NCI-H446 (cell line): ENCODE measurements at regions not wholly inside any gene's neighbourhood (a gene's known extent, or its start where the extent isn't known, plus 50 kb on each side); places are given as distances from the start of the nearest gene placed in this dataset.
A peak's percentile ranks its signal among the peaks of the same experiment; 100 is the strongest.
"Not testable (repeated sequence)": the region's sequence is repeated elsewhere in the genome, so short reads cannot be mapped to it uniquely, and the experiment has no call there.

Experiments used
- DNase-seq, 2 experiments: peaks; one replicate each; lab custom pipeline; 2025; lab: John Stamatoyannopoulos, UW

DNA sequence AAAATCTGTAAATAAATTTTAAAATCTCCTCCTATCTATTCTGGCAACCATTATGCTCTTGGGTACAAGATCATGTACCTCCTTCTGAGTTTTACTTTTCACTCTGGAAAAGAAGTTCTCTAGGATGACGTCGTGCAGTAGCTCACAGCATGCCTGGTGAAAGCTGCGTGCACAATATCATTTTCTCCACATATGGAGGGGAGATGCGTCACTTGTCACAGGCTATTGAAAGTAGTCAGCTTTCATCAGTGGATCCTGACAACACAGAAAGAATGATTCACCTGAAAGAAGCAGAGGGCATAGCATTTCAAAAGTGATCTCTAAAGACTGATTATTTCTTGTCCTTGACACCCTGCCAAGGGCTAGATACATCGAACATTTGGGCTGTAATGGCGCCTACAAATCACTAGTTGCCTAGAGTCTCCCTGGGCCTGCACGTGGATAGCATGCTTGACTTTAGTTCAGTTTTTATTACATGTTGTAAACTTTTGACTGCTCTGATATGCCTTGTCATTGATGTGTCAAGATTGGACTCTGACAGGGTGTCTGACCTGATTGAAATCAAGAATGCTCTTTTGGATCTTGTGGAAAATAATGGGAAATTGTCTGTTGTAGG is 1365.6 kb downstream of the OLFM4 start:
- DNase-seq: peak in 1 of 2 experiments; percentile 0

DNA sequence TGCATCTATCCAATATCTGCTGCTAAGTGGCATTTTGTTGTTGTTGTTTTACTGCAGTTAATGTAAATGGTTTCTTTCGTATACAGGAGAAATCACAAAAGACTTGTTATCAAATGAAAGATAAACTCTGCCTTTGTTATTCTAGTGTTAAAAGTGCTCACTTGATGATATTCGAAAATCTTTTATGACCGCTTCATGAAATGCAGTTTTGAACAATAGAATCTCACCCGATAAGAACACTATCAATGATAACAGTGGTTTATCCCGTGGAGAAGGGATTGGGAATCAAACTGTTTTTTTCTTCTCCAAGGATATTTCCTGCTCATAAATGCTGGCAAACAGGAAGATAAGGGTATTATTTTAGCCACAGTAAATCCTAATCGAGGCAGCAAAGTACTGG is 1366.3 kb downstream of the OLFM4 start:
- DNase-seq: no peak

DNA sequence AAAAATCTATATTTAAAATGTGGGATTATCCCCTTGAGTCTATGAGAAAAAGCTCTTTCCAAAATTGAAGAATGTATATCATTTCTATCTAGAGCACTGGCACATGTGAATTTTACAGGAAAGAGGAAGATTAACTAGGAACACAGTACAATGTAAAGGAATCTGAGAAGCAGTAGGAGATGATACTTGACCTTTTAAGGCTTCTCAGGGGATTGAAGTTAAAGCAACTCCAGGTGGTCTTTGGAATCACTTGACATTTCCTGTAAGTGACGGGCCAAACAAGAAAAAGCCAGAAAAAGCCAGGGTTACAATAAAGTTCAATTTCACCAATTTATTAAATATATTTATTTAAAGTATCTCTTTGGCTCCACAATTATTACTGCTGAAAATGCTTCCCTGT is 1373.9 kb downstream of the OLFM4 start:
- DNase-seq: no peak

DNA sequence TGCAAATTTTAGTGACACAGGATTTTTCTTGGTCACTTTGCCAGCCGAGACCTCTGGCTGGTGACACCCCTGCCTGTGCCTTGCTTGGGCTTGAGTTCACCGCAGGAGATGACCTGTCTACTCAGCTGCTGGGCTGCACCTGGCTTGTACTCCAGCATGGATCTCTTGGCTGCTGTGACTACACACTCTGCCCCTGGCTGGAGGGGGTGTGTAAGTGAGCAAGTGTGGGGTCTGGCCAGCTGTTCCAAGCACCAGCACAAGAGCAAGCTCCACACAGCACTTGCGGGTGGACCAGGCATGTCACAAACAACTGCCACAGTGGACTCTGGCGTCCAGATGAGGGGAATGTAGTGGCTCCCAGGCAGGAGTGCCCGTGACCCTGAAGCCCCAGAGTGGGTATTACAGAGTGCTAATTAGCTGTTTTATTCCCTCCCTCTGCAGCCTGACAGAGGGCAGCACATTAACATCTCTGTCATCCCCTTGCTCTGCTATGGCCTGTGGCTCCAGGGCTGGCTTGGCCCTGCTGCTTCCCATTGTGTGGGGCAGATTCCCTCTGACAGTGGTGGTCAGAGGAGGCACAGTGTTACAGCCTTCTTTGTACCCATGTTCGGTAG is 1387.2 kb downstream of the OLFM4 start:
- no peak for DNase-seq

DNA sequence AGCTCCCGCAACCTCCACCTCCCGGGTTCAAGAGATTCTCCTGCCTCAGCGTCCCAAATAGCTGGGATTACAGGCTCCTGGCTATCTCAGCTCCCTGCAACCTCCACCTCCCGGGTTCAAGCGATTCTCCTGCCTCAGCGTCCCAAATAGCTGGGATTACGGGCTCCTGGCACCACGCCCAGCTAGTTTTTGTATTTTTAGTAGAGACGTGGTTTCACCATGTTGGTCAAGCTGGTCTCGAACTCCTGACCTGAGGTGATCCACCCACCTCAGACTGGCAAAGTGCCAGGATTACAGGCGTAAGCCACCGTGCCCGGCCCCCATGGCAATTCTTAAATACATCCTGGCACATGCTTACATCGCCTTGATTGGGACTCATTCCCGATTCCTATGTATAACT is 1394.3 kb downstream of the OLFM4 start:
- not testable (repeated sequence) for DNase-seq

DNA sequence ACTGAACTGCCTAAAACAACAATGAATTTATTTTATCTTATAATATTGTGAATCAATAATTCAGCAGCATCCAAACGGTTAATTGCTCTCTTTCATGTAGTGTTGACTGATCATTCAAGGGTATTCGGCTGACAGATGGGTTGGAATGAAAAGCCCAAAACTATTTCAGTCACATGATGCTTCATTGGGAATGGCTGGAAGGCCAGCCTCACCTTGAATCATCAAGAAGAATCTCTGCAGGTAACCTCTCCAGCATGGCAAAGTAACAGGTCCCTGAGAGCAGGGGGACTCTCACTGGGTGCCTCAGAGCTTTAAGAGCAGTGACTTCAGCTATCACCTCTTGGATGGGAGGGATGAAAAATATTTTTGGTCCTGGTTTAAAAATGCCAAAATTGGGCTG is 1395.7 kb downstream of the OLFM4 start:
- DNase-seq: no peak

DNA sequence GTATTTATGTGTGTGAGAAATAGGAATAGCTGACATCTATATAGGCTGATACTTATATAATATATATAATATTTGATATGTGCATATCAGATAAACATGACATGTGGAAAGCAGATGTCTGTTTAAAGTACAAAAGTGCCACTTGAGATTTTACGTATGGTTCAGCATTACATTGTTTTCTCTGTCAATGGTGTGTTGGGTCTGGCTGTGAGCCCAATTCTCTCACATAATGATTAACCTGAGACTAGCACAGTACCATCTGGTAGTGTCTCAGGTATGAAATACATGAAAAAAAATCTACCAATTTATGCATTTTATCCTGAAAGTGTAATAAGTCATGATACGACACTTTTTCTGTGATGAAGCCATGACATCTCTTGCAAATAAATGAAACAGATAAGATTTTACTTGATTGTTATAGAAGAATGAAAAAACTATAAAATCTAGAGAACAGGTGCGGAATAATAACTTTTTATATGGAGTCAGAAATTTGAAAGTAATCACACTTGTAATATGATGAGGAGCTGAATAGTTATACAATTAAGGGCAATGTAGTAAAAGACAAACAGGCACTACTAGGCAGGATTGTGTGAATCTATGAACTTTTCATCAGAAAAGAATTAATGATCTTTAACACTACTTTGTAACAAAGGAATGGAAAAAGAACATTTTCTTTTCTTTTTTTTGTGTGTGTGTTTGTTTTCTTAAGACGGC is 1405.0 kb downstream of the OLFM4 start:
- no peak for DNase-seq

DNA sequence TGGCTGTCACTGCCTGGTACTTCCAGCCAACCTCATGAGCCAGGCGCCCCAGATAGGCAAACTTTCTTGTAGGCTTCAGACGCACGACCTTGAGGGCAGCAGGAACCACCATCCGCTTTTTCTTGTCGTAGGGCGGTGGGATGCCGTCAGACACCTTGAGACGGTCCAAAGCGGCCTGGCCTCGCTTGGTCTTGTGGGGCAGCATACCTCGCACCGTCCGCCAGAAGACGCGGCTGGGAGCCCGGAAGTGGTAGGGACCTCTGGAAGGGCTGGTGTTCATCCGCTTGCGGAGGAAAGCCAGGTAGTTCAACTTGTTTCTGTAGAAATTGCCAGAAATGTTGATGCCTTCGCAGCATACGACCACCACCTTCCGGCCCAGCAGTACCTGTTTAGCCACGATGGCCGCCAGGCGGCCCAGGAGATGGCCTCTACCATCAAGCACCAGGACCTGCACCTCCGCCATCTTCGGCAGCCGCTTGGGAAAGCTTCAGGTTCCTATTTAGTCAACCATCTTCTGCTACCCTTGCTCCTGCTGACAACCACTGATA is 1412.3 kb downstream of the OLFM4 start:
- not testable (repeated sequence) for DNase-seq

DNA sequence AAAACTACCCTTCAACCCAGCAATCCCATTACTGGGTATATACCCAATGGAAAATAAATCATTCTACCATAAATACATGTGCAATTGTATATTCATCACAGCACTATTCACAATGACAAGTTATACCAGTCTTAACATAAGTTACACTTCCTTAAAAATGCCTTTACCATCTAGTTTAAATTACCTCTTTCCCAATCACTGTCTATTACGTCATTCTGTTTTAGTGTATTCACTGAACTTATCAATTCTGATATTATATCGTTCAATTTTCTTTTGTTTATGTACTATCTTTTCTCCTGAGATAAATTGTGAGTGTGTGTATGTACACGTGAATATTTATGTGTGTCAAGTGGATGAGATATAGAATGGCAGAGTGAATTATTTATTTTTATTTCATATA is 1416.8 kb downstream of the OLFM4 start:
- DNase-seq: no peak

DNA sequence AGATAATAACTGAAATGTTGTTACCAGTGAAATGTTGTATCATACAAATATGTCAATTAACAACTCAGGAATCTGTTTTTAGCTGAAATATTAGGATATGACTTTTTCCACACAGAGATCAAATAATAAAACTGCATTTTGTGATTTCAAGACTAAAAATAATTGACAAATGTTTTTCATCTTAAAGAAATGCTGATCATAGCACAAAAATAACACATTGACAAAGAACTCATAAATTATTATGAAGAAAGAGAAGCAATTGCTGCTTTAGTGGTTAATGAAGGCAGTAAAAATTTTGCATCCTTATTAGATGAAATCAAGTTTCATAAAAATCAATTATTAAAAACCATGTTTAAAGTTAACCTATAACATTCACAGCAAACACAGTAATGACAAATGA is 1417.3 kb downstream of the OLFM4 start:
- no peak for DNase-seq

DNA sequence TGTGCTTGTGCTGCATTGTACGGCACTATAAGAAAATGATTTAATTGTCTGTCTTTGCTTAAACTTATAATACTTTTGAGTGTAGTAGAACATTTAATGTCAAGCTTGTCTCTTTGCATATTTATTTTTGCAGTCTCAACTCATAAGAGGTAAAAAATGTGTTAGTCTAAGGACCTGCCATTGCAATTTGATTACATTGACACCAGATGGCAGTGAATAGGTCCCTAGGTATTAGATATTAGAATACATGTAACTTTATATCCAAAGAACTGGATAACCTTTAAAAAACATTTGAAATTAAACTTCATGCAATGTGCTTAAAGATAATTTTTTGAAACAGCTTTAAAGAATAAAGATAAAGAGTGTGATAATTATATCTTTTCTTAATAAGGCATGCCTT is 1421.3 kb downstream of the OLFM4 start:
- no peak for DNase-seq

DNA sequence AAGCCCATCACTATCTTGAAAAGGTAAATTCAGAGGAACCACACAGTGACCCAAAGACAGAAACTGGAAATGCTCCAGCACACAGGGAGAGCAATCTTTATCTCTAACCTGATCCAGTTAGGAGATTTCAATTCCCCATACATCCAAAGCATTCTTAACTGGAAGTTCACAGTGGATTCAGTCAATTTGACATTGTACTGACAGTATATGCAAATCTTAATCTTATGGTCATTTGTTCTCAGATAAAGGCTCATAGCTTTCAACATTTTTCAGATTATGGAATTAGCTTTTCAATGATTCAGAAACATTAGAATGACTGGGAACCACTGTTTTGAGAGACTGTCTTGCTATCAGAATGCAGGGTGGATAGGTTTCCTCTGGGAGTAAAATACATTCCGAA is 1455.6 kb downstream of the OLFM4 start:
- DNase-seq: no peak

DNA sequence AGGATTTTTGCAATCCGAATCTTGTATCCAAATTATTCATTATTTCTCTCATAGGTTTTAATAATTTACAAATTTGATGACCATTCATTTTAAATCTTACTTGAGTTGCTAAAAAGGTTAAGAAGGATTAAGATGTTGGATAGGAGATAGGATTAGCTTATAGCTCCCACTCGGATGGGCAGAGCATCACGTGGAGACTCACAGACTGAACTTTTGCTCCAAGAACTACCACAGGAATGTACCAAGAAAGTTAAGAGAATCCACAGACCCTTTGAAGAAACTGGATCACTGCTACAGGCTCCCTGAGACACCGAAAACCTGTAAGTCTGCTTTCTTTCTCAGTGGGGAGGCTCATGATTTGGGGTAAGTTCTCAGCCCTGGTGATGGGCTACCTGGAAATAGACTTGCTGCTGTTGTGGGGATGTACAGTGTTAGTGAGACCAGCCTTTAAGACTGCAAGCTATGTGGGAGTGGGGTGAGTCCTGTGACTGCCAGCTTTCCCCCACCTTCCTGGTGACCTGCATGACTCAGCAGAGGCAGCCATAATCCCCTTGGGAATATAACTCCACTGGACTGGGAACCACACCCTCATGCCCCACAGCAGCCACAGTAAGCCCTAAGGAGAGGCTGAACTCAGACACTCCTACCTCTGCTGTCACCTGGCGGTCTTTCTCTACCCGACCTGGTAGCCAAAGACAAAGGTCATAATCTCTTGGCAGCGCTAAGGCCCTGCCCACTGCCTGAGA is 1458.0 kb downstream of the OLFM4 start:
- DNase-seq: no peak

DNA sequence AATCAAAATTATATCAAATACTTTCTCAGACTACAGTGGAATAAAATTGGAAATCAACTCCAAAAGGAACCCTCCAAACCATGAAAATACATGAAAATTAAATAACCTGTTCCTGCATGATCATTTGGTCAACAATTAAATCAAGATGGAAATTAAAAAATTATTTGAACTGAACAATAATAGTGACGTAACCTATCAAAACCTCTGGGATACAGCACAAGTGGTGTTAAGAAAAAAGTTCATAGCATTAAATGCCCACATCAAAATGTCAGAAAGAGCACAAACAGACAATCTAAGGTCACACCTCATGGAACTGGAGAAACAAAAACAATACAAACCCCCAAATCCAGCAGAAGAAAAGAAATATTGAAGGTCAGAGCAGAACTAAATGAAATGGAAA is 1460.7 kb downstream of the OLFM4 start:
- DNase-seq: no peak

DNA sequence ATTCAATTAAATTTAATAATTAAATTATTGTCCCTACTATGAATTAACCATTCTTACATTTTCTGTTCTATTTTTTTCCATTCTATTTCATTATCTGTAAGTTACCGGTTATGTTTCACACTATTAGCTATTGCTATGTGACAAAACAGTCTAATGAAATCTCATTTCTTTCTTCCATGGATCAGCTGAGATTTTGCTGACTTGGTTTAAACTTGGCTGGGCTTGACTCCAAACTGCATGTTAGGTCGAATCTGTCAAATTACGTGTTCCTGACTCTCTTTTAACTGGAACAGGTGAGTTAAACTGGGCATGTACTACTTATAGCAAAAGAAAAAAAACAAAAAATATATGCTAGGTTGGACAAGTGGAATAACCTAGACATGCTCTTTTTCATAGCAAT is 1464.4 kb downstream of the OLFM4 start:
- DNase-seq: no peak

DNA sequence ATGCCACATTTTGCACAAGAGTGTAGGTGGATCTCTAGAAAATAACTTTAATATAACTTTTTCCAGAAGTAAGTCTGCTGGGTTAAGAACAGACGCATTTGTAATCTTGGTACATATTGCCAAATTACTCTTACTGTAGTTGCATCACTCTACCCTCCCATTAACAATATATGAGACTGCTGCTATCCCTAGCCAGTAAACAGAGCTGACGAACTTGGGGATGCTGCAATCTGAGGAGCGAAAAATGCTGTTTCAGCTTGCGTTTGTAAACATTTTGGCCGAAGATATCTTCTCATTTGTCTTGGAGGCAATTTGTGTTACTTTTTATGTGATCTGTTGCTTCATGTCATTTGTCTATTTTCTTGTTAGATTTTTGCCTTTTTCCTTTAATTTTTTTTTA is 1482.8 kb downstream of the OLFM4 start:
- DNase-seq: no peak

DNA sequence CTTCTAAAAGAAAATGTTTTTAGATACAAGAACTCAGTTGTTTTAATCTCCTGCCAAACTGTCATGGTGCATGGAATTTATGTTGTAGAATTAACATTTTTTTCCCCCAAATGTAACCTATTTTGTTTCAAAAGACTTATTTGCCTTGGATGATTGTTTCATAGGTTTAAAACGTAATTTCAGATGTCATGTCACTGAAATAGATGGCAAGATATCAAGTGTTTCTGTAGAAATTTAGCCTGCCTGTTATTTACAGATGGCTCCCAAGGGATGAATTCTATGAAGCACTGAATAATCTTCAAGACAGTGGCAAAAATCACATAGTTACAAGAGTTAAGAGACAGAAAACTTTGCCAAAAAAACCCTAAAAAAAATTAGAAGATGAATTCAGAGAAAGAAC is 1484.6 kb downstream of the OLFM4 start:
- DNase-seq: no peak

DNA sequence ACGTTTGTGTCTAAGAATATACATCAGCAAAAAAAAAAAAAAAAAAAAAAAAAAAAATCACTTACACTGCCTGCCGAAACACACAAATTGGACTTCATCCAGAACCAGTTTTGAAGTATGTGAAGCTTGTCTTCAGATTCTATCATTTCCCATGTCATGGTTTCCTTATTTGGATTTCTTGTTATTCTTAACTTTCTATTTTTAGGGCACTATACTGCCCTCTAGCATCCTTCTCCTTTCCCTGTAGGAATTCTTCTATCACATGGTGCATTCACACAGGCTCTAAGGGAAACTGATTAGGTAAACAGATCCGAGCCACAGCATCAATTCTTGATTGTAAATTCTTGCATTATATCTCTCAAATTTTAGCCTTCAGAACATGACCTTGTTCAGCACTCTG is 1507.5 kb downstream of the OLFM4 start:
- no peak for DNase-seq

DNA sequence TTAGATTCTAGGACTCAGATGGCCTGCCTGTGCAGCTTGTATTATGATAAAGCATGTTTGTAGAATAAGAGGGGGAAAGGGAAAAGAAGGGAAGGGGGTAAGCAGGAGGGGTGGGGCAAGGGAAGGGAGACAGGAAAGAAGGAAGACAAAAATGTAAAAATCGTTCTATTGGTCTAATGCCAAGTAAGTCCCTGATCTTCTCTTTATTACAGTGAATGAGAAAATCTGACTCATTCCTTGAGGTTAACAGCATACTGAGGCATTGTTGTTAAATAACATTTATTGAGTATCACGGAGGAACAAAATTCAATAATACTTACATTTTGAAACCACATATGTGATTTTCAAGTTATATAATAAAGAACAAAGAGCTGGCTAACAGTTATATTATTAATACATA is 1534.7 kb downstream of the OLFM4 start:
- no peak for DNase-seq

DNA sequence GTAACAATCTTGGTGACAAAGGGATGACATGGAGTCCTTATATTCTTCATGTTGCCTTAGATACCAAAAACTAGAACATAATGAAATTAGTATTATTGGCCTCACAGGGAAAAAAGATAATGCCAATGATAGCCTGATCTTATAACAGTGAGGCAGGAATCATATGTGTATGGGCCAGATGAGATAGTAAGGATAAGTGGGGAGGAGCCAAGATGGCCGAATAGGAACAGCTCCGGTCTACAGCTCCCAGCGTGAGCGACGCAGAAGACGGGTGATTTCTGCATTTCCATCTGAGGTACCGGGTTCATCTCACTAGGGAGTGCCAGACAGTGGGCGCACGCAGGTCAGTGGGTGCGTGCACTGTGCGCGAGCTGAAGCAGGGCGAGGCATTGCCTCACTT is 1543.4 kb downstream of the OLFM4 start:
- DNase-seq: not testable (repeated sequence)

DNA sequence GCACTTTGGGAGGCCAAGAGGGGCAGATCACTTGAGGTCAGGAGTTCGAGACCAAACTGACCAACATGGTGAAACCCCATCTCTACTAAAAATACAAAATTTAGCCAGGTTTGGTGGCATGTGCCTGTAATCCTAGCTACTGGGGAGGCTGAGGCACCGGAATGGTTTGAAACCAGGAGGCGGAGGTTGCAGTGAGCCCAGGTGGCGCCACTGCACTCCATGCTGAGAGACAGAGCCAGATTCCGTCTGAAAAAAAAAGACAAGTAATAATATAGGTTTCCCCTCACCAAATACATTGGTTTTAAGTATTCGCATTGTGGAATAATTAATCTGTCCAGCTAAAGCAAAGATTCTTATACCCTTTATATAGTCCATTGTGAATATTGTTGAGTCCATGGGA is 1544.6 kb downstream of the OLFM4 start:
- DNase-seq: no peak

DNA sequence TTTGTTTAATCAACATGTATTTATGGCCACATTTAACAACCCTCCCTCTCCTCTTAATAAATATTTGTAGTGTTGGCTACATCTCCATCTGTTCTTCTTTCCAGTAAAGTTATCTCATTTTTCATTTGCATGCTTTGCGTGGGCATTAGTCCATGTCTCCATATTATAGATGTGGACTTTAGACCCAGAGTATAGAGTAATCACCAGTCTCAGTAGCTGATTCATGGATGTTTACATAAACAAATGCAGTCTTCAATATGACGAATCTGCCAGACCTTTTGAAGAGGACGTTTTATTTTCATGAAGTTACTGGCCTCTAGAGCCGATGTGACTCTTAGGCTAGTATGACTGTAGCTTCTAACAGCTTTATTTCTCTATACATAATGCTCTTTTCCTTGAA is 1546.2 kb downstream of the OLFM4 start:
- DNase-seq: peak; percentile 1 to 4

DNA sequence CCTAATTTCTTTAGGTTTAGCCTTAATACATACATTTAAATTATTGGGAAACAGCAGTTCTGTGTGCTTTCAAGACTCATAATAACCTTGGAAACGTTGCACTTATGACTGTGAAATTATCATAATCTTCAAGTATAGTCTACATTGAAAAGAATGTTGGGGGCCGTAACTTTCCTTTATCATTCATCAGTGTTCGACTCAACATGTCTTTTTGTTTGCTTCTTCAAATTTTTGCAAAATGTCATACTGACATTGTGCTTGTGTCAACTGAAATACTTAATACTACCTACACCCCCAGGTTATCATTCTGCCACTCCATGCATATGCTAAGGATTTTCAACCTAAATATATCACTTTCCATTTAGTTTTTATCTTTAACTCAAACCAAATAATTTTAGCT is 1562.9 kb downstream of the OLFM4 start:
- DNase-seq: no peak
